ENCODE measurements at regions not wholly inside any gene's neighbourhood (a gene's known extent, or its start where the extent isn't known, plus 50 kb on each side); places are given as distances from the start of the nearest gene placed in this dataset.

DNA sequence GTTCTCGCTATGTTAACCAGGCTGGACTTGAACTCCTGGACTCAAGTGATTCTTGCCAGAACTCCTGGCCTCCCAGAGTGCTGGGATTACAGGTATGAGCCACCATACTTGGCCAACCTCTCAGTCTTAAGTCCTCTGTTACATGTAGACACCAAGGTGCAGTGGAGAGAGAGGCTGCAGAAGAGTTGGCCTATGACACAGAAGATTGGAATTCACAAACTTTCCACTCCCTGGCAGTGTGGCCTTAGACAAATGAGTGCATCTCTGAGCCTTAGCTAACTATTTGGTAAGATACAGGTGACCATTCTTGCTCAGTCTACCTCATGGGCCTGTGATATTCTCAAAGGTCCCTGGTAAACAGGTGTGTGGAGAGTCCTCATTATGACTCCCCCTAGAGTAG is 159.7 kb downstream of the MYCN start:
- TF ChIP-seq CTCF (IDR thresholded peaks at IDR 0.05) (no peak), EZH2 (IDR thresholded peaks at IDR 0.05; ENCODE audit: borderline replicate concordance, insufficient read depth, low read depth, low read length, poor library complexity, severe bottlenecking) (no peak)

Data from B cell (primary cell).